Left cardiac atrium (tissue), 4 donors: ENCODE measurements at regions not wholly inside any gene's neighbourhood (a gene's known extent, or its start where the extent isn't known, plus 50 kb on each side); places are given as distances from the start of the nearest gene placed in this dataset.
"Not testable (repeated sequence)": the region's sequence is repeated elsewhere in the genome, so short reads cannot be mapped to it uniquely, and the experiment has no call there.

Experiments
- ATAC-seq, 2 donors: fragments of 200-7000 bp; cut with Tn5 transposase; one replicate each; pipeline ENCODE4 v1.9.1; 2020; ENCODE audit warnings: mild to moderate bottlenecking in 2 of 2, moderate library complexity in 2 of 2
- DNase-seq: peaks from one replicate; pipeline ENCODE4 v3.0.0-alpha.2; 2020
- intact Hi-C, 2 donors: fragments of 100-400 bp; cut with DNase I; formaldehyde crosslinking; loops; one replicate each; pipeline versions ENCODE4 v1.14.1 to v1.15.1; 2022 to 2023
- donor health status: DM: no; HTN: yes; CAD: no.
- donor health status: DM: no; HTN: yes; CAD: no; lungs with severe emphysema.
- donor health status: DM: yes; HTN: yes; CAD: no.
- donor health status: Dilated cardiomyopathy.

DNA sequence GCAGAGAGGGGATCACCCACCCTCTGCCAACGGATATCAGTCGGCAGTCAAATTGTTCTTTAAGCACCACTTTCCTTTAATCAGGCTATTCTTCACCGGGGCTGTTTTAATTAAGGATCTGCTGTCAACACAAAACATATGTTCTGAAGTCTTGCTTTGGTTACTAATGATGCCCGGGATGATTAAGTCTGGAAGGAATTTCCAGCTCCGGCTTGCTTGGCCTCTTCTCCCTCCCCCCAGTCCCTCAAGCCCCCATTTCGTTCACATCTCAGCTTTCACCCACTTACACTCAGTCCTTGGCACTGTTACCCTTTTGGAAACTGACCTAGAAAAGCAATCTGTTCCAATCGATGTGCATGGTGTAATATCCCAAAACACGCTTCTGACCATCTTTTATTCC lies 74.7 kb downstream of the MSX2 start:
- intact Hi-C loops = no loop called here
- no peak for ATAC-seq
- no peak for DNase-seq

GRCh38 chr5:174798551-174798951 lies 74.2 kb downstream of the MSX2 start:
- no peak for ATAC-seq
- DNase-seq = no peak
- intact Hi-C loops = no loop called here

DNA sequence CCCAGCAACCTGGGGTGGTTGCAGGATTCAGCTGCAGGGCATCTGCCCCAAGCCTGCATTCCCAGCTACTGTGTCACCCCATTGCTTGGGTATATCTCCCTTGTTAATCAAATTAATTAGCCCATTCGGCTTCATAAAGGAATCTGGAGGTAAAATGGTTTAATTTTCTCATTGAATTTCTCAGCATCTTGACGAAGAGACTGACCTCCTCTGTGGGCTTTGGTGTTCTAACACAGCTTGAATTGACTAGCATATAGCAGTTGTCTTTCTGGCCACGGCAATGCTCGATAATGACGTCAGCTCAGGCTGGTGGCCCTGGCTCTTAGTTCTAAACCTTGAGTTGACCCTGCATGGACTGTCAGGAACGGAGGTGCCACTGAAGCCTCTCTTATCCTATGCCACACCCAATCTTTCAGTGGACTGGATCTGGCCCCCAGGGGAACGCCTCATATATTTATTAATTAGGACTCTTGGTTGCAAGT lies 72.4 kb downstream of the MSX2 start:
- no peak for ATAC-seq
- no peak for DNase-seq
- intact Hi-C loops = no loop called here

GRCh38 chr5:174794931-174795672 lies 70.7 kb downstream of the MSX2 start:
- intact Hi-C loops = no loop called here
- ATAC-seq (no peak), DNase-seq (no peak)

DNA sequence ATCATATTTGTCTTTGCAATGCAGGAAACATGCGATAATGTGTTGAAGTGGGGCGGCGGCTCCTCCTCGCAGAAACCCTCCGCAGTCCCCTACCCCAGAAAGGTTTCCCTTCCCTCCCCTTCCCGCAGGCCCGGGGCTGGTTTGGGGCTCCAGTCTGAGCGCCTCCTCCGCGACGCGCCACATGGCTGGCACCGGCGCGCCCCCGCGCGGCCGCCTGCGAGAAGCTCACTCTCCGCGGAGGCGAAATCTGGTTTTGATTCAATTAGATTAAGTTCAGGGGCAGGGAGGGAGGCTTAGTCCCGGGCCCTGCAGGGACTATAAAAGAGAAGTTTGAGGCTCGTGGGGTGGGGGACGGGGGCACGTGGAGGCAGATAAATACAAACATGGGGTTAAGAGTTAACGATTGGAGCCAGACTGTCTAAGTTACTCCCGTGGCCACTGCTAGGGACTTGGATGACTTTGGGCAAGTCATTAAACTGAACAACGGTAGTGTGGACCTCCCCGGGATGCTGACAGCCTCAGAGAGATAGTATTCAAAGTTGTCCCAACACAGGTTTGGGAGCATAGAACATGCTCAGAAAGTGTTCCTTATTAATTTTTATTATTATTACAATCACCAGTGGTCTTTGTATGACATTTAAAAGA lies 69.4 kb downstream of the MSX2 start:
- intact Hi-C loops = loop anchor here in 1 of 2 donors (1.0 kb wide), 1 partner anchor 375 kb away; no protein-coding TSS in a partner anchor
- ATAC-seq (peak; percentile 38 to 84), DNase-seq (peak; percentile 45)

- DNase-seq = no peak
- no peak for ATAC-seq
- intact Hi-C loops = loop anchor here in 1 of 2 donors (1.0 kb wide), 1 partner anchor 374 kb away; no protein-coding TSS in a partner anchor
These were observed 68.7 kb downstream of the MSX2 start for GRCh38 chr5:174793076-174793475.

GRCh38 chr5:174792265-174792664 lies 67.9 kb downstream of the MSX2 start:
- DNase-seq, intact Hi-C loops, ATAC-seq: not testable (repeated sequence)

DNA sequence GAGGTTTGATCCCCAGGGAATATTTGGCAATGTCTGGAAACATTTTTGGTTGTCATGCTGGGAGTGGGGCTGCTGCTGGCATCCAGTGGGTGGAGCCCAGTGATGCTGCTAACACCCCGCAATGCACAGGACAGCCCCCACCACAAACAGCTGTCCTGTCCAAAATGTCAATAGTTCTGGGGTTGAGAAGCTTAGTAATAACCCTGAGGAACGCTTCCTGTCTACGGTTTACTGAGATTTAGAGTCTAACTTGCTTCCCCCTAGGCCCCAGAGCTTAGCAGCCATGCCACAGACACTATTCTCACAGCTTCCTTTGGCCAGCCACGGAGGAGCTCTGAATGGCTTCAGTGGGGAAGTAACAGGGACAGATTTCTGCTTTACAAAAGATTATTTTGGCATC lies 66.5 kb downstream of the MSX2 start:
- no peak for DNase-seq

GRCh38 chr5:174789596-174789995 lies 65.2 kb downstream of the MSX2 start:
- DNase-seq (no peak), ATAC-seq (no peak)
- intact Hi-C loops = loop anchor here in 1 of 2 donors (5.0 kb wide), 1 partner anchor 367 kb away; no protein-coding TSS in a partner anchor

More for the DNA sequence above, 66.5 kb downstream of the MSX2 start:
- ATAC-seq = no peak
- intact Hi-C loops = no loop called here

GRCh38 chr5:174785120-174785680 lies 60.8 kb downstream of the MSX2 start:
- no peak for DNase-seq
- no peak for ATAC-seq
- intact Hi-C loops = loop anchor here in 1 of 2 donors (5.0 kb wide), 1 partner anchor 363 kb away; no protein-coding TSS in a partner anchor
